ENCODE measurements at regions not wholly inside any gene's neighbourhood (a gene's known extent, or its start where the extent isn't known, plus 50 kb on each side); places are given as distances from the start of the nearest gene placed in this dataset.

DNA sequence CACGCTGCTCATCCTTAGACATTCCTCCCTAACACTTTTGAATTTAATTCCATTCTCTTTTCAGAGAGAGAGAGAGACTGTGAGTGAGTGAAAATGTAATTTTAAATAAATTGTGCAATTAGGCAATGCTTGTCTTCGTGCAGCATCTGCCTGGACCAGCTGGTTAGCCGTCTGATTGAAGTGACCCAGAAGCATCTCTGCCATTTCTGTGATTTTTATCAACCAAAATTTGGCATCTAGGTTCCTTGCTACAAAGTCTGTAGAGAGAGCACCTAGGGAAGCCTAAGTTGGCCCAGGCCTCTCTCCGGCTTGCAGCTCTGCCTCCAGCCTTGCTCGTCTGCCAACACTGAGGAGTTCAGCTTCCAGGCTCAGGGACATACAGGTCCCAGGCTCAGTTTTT, 138.6 kb upstream of the GPR12 start (continued):
- TF ChIP-seq ZNF217 (CRISPR knock-in tag; IDR thresholded peaks at IDR 0.05): no peak
- TF ChIP-seq ZNF311 (CRISPR knock-in tag; IDR thresholded peaks at IDR 0.05): no peak
- TF ChIP-seq SRSF9 (IDR thresholded peaks at IDR 0.05; ENCODE audit: borderline replicate concordance, low read depth, low read length): no peak
- TF ChIP-seq STAT5B (CRISPR knock-in tag; IDR thresholded peaks at IDR 0.05): no peak
- no peak for TF ChIP-seq SMARCE1 (IDR thresholded peaks at IDR 0.05)
- TF ChIP-seq ZNF583 (CRISPR knock-in tag; IDR thresholded peaks at IDR 0.05): no peak
- TF ChIP-seq ZNF398 (CRISPR knock-in tag; IDR thresholded peaks at IDR 0.05): no peak
- no peak for TF ChIP-seq TEAD4 (IDR thresholded peaks at IDR 0.05; ENCODE audit: low read length)
- TF ChIP-seq TEAD4 (CRISPR knock-in tag; IDR thresholded peaks at IDR 0.05; ENCODE audit: borderline replicate concordance): no peak

DNA sequence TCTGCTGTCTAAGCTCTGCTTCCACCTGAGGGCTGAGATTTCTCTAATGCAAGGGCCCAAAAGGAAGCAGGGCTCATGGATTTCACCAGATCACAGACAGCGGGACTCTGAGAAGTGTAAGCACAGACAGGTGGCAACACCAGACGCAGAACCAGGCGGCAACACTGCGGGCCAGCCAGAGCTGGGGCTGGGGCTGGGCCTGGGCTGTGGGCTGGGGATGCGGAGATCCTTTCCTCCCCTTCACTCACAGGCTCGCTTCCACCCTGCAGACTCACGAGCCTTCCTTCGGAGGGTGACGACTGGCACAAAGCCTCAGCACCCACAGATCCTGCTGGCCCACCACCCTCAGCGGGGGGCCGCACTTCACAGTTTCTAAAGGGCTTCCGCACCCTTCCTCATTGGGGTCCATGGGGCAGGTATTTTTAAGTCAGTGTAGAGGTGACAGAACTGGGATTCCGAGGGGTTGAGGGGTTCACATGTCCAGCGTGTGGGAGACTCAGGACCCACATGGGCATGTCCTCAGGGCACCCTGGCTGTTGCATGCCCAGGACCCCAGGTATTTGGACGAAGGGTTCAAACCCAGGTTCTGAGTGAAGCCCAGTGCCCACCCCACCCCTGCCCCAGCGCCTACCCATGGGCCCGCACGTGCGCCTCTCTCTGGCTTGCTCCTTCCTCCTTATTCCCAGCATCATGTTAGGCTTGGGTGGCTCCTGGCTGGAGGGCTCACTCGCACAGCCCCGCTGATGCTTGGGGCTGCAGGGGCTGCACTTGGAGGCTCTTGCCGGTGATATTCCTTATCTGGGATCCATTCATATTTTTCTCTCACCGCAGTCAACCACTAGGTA, 137.3 kb upstream of the GPR12 start:
- Histone ChIP-seq H3K79me2 (ENCODE audit: control insufficient read depth, insufficient read depth, low read length) (no peaks in the 10 kb centered on the region), H3K4me1 (replicated peaks in 1 of 2; ENCODE audit: control insufficient read depth in 2 of 2, insufficient read depth in 2 of 2, low read length in 2 of 2) (no peaks in the 10 kb centered on the region), H3K27ac (ENCODE audit: extremely low read depth, low read depth, low read length) (no peak overlapping the region), H3K36me3 (ENCODE audit: control insufficient read depth, insufficient read depth, low read length) (no peaks in the 10 kb centered on the region), H3K4me3 (no peak overlapping the region), H2AFZ (ENCODE audit: low read depth, low read length) (no peak overlapping the region), H3K9me1 (ENCODE audit: control insufficient read depth, insufficient read depth, low read length) (no peaks in the 10 kb centered on the region), H3K27me3 (ENCODE audit: control insufficient read depth in 2 of 2, insufficient read depth in 2 of 2, low read length in 2 of 2) (peaks cover 7 to 43% of the 10 kb centered on the region in 2 experiments; a peak in 4 of 5 replicates), H3K9me3 (replicated peaks; ENCODE audit: control insufficient read depth, insufficient read depth, low read depth, low read length) (no peaks in the 10 kb centered on the region), H3K4me2 (ENCODE audit: insufficient read depth, low read length) (no peak overlapping the region), H4K20me1 (replicated peaks; ENCODE audit: control insufficient read depth, insufficient read depth, low read length) (no peaks in the 10 kb centered on the region), H3K9ac (ENCODE audit: insufficient read depth in 1 of 2, low read depth in 2 of 2, low read length in 2 of 2) (no peak overlapping the region)
- POLR2A ChIA-PET: no interaction called here
- intact Hi-C loops (cut with micrococcal nuclease): no loop called here
- in situ Hi-C loops (cut with MboI): no loop called here
- 3% methylated on average over 18 of the region's 23 CpGs for WGBS (ENCODE audit: insufficient coverage, low coverage, missing lambda C conversion rate)
- ATAC-seq (no peak), FAIRE-seq (no peak), DNase-seq (ENCODE audit: extremely low read depth in 1 of 4, low spot score in 3 of 4) (no peak)
- CTCF ChIA-PET (ENCODE audit: low intra/inter-chr PET ratio): no interaction called here
- BruUV-seq (replicated peaks): no TSS peak
- TF ChIP-seq, protein P1, sequence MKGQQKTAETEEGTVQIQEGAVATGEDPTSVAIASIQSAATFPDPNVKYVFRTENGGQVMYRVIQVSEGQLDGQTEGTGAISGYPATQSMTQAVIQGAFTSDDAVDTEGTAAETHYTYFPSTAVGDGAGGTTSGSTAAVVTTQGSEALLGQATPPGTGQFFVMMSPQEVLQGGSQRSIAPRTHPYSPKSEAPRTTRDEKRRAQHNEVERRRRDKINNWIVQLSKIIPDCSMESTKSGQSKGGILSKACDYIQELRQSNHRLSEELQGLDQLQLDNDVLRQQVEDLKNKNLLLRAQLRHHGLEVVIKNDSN (CRISPR knock-in tag; IDR thresholded peaks at IDR 0.05): no peak
- TF ChIP-seq MTA2 (IDR thresholded peaks at IDR 0.05; ENCODE audit: low read depth) (no peak), MNT (conservative IDR thresholded peaks at IDR 0.05) (no peak), EZH2 (IDR thresholded peaks at IDR 0.05; ENCODE audit: borderline replicate concordance, low read depth, low read length) (no peak)

Measured in K562 (cell line).